Daoy (cell line): ENCODE measurements at regions not wholly inside any gene's neighbourhood (a gene's known extent, or its start where the extent isn't known, plus 50 kb on each side); places are given as distances from the start of the nearest gene placed in this dataset.
"Not testable (repeated sequence)": the region's sequence is repeated elsewhere in the genome, so short reads cannot be mapped to it uniquely, and the experiment has no call there.

ENCODE experiments used
- DNase-seq: peaks from one replicate; pipeline ENCODE4 v3.0.0-alpha.2; 2015; ENCODE audit warnings: low read depth

DNA sequence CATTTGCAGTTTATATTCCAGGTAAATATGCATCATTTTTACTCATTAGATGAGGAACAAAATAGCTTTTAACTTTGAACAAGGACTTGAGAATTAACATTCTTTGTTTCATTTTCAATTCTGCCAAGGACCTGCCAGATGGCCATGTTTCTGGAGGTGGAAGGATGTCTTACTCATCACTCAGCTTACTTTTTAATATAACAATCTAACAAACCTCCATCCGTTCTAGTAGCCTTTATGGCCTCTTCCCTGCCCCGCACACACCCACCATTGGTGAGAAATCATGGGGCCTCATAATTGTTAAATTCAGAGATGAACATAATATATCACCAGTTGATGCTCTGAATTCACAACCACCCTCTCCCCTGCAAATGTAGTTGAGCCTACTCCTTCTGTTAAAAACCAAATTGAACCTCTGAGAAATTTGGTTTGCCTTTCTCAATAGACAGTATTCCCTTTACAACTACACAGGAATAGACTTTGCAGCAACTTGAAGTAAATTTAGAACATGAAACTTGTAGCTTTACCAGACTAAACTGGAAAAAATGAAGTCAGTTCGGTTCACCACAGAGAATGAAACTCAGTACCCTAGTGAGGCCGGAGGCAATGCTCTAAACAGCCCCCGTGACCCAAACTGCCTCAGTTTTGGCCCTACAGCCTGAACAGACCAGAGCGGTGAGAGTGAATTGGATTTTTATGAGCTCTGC, 50.1 kb upstream of the ACSL4 start:
- no peak for DNase-seq

DNA sequence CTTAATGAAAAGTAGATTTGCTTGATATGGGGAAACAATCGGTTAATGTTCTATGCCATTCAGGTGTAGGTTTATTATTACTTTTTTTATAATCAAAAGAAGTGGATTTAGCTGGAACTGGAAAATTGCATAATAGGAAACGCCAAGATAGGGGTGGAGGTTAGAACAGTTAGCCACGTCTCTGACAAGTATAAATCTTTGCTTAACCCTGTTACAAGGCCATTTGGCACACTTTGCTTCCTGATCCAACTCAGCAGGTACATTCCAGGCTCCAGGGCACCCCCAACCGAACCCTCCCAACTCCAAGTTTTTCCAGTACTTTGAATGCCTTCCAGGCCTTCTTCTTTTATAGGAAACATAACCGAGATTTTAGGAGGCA, 50.6 kb upstream of the ACSL4 start:
- no peak for DNase-seq

DNA sequence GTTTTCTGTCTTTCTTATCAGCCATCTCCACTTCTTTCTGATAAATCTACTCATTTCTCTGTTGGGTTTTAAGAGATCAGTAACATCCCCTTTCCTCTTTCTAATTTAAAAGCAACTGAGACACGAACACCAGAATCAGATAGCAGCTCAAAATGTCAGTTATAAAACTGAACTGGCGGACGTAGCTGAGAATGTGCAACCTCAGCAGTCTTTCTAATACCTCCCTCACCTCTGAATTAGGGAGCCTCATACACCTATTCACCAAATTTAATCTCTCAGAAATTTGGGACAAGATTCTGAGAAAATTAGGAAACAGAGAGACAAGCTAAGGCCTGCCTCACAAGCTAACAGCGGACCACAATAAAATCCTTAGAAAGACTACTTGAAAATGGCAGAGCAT, 52.0 kb upstream of the ACSL4 start:
- no peak for DNase-seq

DNA sequence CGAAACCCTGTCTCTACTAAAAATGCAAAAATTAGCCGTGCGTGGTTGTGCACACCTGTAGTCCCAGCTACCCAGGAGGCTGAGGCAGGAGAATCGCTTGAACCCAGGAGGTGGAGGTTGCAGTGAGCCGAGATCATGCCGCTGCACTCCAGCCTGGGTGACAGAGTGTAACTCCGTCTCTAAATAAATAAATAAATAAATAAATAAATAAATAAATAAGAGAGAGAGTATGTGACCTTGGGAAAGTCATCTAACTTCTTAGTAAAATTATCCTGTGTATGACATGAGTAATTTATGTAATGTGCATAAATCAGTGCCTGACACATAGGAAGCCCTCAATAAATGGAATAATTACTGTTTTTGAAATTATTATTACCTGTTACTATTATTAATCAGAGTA, 57.5 kb upstream of the ACSL4 start:
- DNase-seq, result not testable (repeated sequence)

DNA sequence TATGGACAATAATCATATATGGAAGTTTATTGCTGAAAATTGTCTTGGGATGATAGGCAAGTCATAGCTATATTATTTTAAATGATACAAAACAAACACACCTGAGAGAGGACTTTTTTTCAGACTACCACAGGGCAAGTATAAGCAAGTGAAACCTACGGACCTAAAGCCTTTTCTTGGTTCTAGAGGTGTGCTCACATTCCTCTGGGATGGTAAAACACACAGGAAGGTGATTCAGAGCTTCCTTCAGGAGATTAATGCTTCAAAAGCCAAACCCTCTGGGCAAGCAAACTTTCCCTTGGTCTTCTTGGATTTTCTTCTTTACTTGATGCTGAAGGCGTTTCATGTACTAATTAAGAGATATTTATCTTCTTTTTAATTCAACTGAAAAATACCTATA, 60.1 kb upstream of the ACSL4 start:
- peak; percentile 3 for DNase-seq

GRCh38 chrX:109795682-109796081, 62.6 kb upstream of the ACSL4 start:
- no peak for DNase-seq

DNA sequence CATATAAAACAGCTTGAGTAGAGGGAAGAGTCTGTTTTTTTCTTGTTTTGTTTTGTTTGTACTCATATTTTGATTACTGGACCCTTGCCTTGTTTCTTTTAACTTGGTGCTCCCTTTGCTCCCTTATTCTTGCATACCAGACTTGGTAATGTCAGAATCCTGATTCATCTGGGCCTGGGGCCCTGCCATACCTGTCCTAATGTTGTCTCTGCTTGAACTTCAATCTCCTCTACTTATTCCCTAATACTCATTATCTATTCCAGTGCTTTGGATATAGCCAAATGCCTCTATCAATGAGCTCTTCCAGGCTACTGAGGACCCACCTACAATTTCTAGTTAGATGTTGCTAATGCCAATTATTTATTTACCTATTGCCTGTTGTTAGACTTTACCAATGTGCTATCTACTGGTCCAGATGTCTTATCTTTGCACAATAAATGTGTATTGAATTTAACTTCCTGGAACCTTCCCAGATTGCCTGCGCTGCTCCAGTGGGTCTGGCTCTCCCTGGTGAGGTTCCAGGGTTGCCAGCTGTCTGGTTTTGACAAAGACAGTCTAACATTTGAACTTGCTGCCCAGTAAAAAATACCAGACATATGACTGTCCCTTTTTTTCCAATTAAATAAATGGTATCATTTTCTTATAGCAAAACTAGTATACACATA, 64.4 kb upstream of the ACSL4 start:
- no peak for DNase-seq

- no peak for DNase-seq
Measured at GRCh38 chrX:109812236-109812635, 79.2 kb upstream of the ACSL4 start.

DNA sequence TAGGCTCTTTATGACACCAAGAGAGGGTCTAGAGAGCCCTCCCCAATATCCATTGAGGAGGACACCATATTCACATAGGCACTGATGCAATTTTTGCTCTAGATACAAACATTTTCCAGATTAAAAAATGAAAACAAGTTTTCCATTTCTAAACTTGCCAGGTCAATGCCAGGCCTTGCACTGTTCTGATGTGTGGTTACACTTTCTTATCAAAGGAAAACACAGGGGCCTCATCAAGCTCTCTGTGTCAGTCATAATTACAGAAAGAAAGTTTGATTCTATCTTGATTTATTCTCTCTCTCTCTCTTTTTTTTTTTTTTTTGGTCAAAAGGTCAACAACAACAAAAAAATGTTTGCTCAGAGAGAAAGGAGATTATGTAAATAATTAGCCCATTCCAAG, 80.2 kb upstream of the ACSL4 start:
- no peak for DNase-seq

DNA sequence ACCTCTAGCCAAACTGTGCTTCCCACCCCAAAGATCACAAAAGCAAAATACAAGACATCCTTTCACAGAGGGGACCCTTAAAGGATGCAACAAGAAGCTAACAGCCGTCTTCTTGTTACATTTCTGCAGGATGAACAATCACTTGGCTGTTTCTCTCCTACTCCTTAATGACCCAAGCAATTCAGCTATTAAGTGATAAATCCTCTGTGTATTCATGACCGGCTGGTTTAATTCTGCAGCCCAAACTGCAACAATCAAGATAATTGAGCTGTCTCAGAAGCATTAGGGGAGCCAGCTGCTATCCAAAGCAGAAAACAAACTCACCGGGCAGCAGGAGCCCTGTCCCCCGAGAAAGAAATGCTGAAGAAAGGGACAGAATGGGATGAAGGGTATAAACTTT, 85.9 kb upstream of the ACSL4 start:
- DNase-seq, result no peak

DNA sequence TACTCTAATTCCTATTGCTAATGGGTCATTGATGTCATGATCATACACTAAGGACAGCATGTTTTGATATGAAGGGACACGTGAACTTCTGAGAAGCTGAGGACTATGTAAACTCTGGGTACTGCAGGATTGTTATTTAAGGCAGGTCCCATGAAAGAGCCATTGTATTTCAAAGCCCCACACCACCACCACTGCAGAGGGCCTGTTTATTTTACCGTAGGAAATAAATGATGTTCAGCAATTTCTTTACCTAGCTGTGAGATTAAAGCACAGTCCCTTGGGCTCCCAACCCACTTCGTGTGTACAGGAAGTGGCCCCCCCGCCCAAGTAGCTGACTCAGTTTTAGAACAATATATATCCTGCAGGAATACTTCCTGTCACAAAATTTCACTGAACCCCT, 89.8 kb upstream of the ACSL4 start:
- peak; percentile 14 for DNase-seq

DNA sequence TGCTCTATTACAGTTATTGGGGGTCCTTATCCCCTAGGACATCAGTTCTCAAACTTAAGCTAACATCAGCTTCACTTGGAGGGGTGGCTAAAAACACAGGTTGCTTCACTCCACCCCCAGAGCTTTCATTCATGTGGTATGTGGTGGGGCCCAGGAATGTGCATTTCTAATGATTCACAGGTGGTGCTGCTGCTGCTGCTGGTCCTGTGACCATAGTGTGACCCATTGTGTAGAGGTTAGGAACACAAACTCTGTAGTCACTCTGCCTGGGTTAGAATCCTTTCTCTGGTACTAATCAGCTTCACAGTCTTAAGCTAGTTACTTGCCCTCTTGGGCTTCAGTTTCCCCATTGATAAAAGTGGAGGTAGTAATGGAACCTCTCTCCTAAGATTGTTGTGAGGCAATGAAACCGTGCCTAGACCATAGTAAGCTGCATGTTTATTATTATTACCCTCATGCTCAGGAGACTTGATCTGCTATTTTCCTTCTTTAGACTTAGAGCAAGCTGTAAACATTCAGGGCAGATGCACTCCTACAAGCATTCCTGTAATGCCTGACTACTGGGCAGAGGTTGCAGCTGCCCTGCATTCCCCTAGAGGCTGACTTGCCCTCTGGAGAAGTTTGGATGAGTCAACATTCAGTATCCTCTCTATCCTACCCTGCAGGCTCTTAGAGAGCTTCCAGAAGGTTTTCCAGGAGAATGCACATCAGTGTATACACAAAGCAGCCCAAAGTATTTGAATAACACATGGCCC, 94.1 kb upstream of the ACSL4 start:
- DNase-seq, result peak; percentile 32

- DNase-seq, result no peak
Measured at GRCh38 chrX:109827772-109828171, 94.7 kb upstream of the ACSL4 start.

DNA sequence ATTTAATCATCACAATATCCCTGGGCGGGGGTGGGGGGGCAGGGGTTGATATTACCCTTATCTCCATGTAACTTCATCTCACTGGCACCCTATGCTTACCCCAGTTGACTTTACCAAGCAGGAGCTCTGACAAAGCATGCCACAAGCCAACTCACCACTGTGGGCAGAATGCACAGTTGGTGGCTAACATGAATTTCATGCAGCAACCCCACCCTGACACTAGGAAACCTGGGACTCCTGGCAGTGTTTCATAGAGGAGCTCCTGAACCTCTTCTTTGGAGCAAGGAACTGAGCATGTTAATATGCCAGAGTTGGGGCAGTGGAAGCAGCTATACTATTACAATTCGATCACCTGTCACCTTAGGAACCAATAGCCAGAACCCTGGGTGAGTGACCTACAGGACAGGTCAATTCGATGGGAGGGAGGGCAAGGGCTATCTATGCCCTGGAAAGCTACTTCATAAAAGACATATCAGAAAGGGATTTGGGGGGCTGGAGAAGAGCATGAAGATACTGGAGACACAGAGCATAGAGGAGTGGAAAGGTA, 97.2 kb upstream of the ACSL4 start:
- no peak for DNase-seq

DNA sequence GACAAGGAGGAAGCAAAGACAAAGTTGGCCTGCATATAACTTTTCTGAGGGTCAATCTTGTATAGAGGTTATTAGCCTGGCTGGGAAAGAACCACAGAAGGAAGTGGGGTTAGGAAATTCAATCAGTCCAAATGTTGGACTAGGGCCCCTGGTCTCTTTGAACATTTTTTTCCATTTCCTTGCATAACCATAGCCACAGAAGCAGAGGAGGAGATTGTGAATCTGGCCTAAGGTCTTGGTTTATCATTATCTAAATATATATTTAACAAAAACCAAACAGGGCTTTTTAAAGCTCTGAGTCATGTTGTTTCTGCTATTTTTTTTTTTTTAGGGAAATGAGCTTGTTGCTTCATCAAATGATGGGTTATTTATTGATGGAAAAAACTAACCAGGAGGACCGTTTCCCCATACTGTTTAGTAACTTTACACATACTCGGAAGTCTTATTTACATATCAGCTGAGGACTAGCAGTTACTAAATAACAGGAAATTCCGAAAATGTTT, 97.7 kb upstream of the ACSL4 start:
- no peak for DNase-seq

DNA sequence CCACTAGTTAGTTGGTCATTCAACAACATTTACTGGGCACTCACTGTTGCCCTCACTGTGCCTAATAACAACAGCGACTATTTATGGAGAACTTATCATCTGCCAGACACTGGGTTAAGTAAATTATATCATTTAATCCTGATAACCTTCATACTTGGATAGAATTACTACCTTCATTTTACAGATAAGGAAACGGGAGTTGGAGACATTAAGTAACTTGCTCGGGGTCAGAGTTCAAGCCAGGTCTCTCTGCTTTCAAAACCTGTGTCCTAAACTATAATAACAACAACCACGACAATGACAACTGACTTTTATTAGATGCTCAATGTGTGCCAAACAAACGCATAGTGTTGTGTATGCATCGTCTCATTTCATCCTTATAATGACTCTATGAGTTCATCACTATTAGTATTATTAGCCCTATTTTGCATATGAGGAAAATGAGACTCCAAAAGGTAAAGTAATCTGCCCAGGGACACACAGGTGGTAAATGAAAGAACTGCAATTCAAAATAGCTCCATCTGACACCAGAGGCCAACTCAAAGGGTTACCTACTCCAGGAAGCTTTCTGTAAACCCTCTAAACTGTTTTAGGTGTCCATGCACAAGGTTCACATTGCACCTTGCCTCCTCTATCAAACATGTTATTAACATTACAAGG, 98.4 kb upstream of the ACSL4 start:
- DNase-seq, result no peak

DNA sequence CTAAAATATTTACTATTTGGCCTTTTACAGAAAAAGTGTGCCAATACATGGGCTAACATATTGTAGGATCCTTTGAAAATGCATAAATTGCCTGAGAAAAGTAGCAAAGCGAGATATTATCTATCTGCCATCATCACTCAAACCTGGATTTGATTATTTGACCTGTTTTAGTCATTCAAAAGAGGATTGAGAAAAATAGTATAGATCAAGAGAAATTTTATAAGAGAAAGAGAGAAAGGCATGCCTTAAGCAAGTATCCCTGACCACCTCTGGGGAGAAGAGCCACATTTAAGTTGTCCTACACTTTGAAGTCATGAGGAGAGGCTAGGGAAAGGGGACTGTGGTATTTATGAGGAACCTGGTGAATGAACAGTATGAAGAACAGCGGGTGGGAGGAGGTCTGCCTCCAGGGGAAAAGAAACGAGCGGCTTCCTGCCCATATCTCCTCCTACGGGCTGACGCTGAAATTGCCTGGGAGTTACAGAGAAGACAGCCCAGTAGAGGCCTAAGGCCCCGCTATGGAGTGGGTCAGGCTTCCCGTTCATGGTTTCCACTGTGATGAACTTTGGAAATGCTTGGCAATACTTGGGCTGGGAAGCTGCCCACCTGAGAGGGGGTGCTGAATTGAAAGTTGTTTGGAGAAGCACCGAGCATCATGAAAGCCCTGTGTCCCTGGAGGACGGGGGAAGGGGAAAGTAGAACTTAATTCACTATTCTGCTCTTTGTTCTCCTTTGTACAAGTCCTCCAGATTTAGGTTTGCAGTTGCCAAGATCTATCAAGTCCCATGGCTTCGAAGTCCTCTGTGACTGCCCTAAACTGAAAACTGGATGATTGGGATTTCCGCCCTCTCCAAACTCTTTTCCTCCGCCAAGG, 106.9 kb upstream of the ACSL4 start:
- peak; percentile 64 for DNase-seq

DNA sequence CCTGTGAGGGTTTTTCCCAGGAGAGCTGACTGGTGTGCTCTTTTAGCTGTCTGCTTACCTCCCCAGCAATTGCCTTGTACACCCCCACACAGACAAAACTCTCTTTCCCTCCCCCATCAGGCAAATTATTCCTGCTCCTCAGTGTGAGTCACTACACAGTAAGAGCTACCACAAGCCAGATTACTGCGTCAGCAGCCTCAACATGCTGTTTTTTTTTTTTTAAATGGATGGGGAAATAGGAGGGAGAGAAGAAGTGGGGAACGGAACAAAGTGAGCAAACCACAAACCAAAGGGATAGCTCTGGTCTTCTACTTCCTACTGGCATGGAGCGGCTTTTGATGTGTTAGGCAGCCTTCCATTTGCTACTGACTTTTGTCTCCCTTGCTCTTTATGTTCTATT, 107.5 kb upstream of the ACSL4 start:
- peak; percentile 87 for DNase-seq

DNA sequence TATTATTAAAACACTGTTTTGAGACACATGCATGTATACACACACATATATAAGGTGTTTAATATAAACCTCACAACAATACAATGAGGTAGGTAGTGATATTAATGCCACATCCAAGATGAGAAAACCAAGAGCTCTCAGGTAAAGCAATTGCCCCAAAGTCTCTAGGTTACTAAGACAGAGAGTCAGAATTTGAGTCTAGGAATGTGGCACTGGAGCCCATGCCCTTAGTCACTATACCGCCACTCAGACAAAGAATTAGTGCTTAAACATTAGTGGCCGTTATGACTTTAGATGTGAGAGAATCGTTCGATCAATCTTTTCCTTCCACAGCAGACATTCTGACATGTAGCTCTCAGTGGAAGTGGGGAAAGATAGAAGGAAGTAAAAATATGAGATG, 108.2 kb upstream of the ACSL4 start:
- DNase-seq, result no peak

GRCh38 chrX:109841869-109842579, 109.0 kb upstream of the ACSL4 start:
- no peak for DNase-seq
